Adrenal gland (tissue), 5 donors: ENCODE measurements at regions not wholly inside any gene's neighbourhood (a gene's known extent, or its start where the extent isn't known, plus 50 kb on each side); places are given as distances from the start of the nearest gene placed in this dataset.

ENCODE experiments used
- CTCF ChIP-seq, 6 experiments: fragments of 450-650 bp in 4 of 6; fragments of 200-600 bp in 2 of 6; sonication (generic) in 1 of 6; IDR thresholded peaks; 1 replicate in 5 of 6; 2 replicates in 1 of 6; pipeline versions ENCODE4 v1.5.1 to v1.8.0; 2016 to 2021; ENCODE audit warnings: antibody characterized with exemption in 6 of 6, mild to moderate bottlenecking in 2 of 6, moderate library complexity in 1 of 6
- POLR2A ChIP-seq, 2 donors: fragments of 450-650 bp; IDR thresholded peaks; one replicate each; pipeline ENCODE4 v1.6.1; 2017; ENCODE audit warnings: antibody characterized with exemption in 2 of 2, mild to moderate bottlenecking in 2 of 2, moderate library complexity in 1 of 2
- donor health status: DM: no; HTN: no; CAD: no.

DNA sequence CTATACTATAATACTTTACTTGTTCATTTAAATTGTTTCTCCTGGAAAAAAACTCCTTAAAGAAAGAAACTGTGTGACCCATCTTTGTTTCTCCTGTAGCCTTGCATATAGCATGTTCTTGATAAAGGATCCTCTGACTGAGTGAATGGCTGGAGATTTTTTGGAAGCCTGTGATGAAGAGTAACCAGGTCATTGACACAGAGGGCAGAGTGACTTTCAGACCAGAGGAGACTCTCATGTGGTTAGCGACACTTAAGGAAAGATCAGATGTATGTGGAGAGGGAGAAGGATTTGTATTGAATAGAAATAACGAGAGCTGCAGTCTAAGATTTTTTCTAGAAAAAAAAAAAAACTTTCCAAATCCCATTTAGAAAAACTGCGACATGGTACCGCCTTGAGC lies 85.5 kb downstream of the TRIM43 start:
- TF ChIP-seq CTCF (IDR thresholded peaks at IDR 0.05) = no peak
- TF ChIP-seq POLR2A (IDR thresholded peaks at IDR 0.05) = no peak
